Hepatocyte (in vitro differentiated cells): ENCODE measurements at regions not wholly inside any gene's neighbourhood (a gene's known extent, or its start where the extent isn't known, plus 50 kb on each side); places are given as distances from the start of the nearest gene placed in this dataset.
"Not testable (repeated sequence)": the region's sequence is repeated elsewhere in the genome, so short reads cannot be mapped to it uniquely, and the experiment has no call there.

Experiments used
- DNase-seq: peaks from one replicate; pipeline ENCODE4 v3.0.0-alpha.2; 2016; ENCODE audit warnings: low spot score
- H2AFZ ChIP-seq: fragments of 200-600 bp; sonication (generic); 2 replicates; pipeline ENCODE4 v1.6.0; 2016; ENCODE audit warnings: antibody characterized with exemption, mild to moderate bottlenecking
- H3K27ac ChIP-seq: fragments of 200-600 bp; sonication (generic); 2 replicates; pipeline ENCODE4 v1.5.1; 2016; ENCODE audit warnings: mild to moderate bottlenecking
- H3K27me3 ChIP-seq: fragments of 200-600 bp; sonication (generic); 2 replicates; pipeline ENCODE4 v1.6.1; 2016
- H3K36me3 ChIP-seq: fragments of 200-600 bp; sonication (generic); replicated peaks from 2 replicates; pipeline ENCODE4 v1.5.1; 2016; ENCODE audit warnings: low read depth; ENCODE audit not compliant: insufficient read depth
- H3K4me1 ChIP-seq: fragments of 200-600 bp; sonication (generic); 2 replicates; pipeline ENCODE4 v1.5.1; 2016; ENCODE audit warnings: mild to moderate bottlenecking, moderate library complexity; ENCODE audit not compliant: insufficient read depth
- H3K4me2 ChIP-seq: fragments of 200-600 bp; sonication (generic); 2 replicates; pipeline ENCODE4 v1.6.0; 2016
- H3K4me3 ChIP-seq: fragments of 200-600 bp; sonication (generic); 2 replicates; pipeline ENCODE4 v1.5.1; 2016; ENCODE audit warnings: mild to moderate bottlenecking
- H3K79me2 ChIP-seq: fragments of 200-600 bp; sonication (generic); 2 replicates; pipeline ENCODE4 v1.6.0; 2017; ENCODE audit warnings: mild to moderate bottlenecking
- H3K9me2 ChIP-seq: fragments of 200-600 bp; sonication (generic); replicated peaks from 2 replicates; pipeline ENCODE4 v1.6.0; 2017; ENCODE audit warnings: mild to moderate bottlenecking; ENCODE audit not compliant: insufficient read depth
- H3K9me3 ChIP-seq: fragments of 200-600 bp; sonication (generic); 2 replicates; pipeline ENCODE4 v1.5.1; 2016; ENCODE audit warnings: low read depth, mild to moderate bottlenecking
- H4K20me1 ChIP-seq: fragments of 200-600 bp; sonication (generic); 2 replicates; pipeline ENCODE4 v1.6.0; 2016; ENCODE audit warnings: mild to moderate bottlenecking; ENCODE audit not compliant: insufficient read depth, poor library complexity, severe bottlenecking
- CTCF ChIP-seq: fragments of 200-600 bp; sonication (generic); IDR thresholded peaks from 2 replicates; pipeline ENCODE4 v1.5.1; 2016; ENCODE audit warnings: antibody characterized with exemption, mild to moderate bottlenecking; ENCODE audit not compliant: poor library complexity
- EZH2 ChIP-seq: fragments of 200-600 bp; sonication (generic); IDR thresholded peaks from 2 replicates; pipeline ENCODE4 v1.6.1; 2016; ENCODE audit warnings: antibody characterized with exemption, mild to moderate bottlenecking, borderline replicate concordance
- EZH2phosphoT487 ChIP-seq: fragments of 200-600 bp; sonication (generic); IDR thresholded peaks from one replicate; pipeline ENCODE4 v1.6.1; 2018; ENCODE audit warnings: antibody characterized with exemption, mild to moderate bottlenecking, low read depth, moderate library complexity; ENCODE audit not compliant: unreplicated experiment, severe bottlenecking
- WGBS: methylation state at CpG from one replicate; pipeline ENCODE4 v1.1.6; 2016; ENCODE audit warnings: low lambda C conversion rate; ENCODE audit errors: missing lambda C conversion rate; 5-methylcytosine and 5-hydroxymethylcytosine counted together

- peaks cover 4% of the 10 kb centered on the region for H3K4me1 ChIP-seq
- no peaks in the 10 kb centered on the region for H3K27me3 ChIP-seq
- no peaks in the 10 kb centered on the region for H3K36me3 ChIP-seq
- TF ChIP-seq EZH2 (no peak), EZH2phosphoT487 (no peak), CTCF (no peak)
- no peak overlapping the region for H3K4me3 ChIP-seq
- H3K27ac ChIP-seq: no peak overlapping the region
- no peaks in the 10 kb centered on the region for H3K9me3 ChIP-seq
- no peak for DNase-seq
- 80% methylated on average over 2 of the region's 2 CpGs for WGBS
- no peaks in the 10 kb centered on the region for H3K79me2 ChIP-seq
- H4K20me1 ChIP-seq: no peaks in the 10 kb centered on the region
- H3K4me2 ChIP-seq: no peak overlapping the region
- H2AFZ ChIP-seq: no peak overlapping the region
- H3K9me2 ChIP-seq: no peaks in the 10 kb centered on the region
Observed at GRCh38 chr3:20558161-20558560, 372.2 kb upstream of the SGO1 start.

- peaks cover 4% of the 10 kb centered on the region for H3K4me1 ChIP-seq
- no peak overlapping the region for H3K4me2 ChIP-seq
- no peaks in the 10 kb centered on the region for H3K9me3 ChIP-seq
- H2AFZ ChIP-seq: no peak overlapping the region
- no peak for TF ChIP-seq CTCF
- TF ChIP-seq EZH2phosphoT487: no peak
- no peak for TF ChIP-seq EZH2
- no peaks in the 10 kb centered on the region for H4K20me1 ChIP-seq
- DNase-seq: no peak
- no peak overlapping the region for H3K27ac ChIP-seq
- H3K79me2 ChIP-seq: no peaks in the 10 kb centered on the region
- no peaks in the 10 kb centered on the region for H3K9me2 ChIP-seq
- no peaks in the 10 kb centered on the region for H3K27me3 ChIP-seq
- no peak overlapping the region for H3K4me3 ChIP-seq
- no peaks in the 10 kb centered on the region for H3K36me3 ChIP-seq
- 87% methylated on average over 4 of the region's 4 CpGs for WGBS
Observed at GRCh38 chr3:20556661-20557060, 370.7 kb upstream of the SGO1 start.

- Histone ChIP-seq H4K20me1 (no peaks in the 10 kb centered on the region), H2AFZ (no peak overlapping the region), H3K9me3 (no peaks in the 10 kb centered on the region), H3K4me3 (no peak overlapping the region), H3K79me2 (no peaks in the 10 kb centered on the region), H3K4me2 (no peak overlapping the region), H3K4me1 (no peaks in the 10 kb centered on the region), H3K27me3 (no peaks in the 10 kb centered on the region), H3K27ac (no peak overlapping the region), H3K9me2 (no peaks in the 10 kb centered on the region), H3K36me3 (no peaks in the 10 kb centered on the region)
- no peak for DNase-seq
- 97% methylated on average over 16 of the region's 16 CpGs for WGBS
- TF ChIP-seq EZH2: no peak
- TF ChIP-seq EZH2phosphoT487: no peak
- TF ChIP-seq CTCF: no peak
Observed at GRCh38 chr3:20552605-20553275, 366.7 kb upstream of the SGO1 start.

- H3K4me1 ChIP-seq, H3K9me2 ChIP-seq, H2AFZ ChIP-seq, H3K36me3 ChIP-seq, DNase-seq, H3K27me3 ChIP-seq, H3K4me3 ChIP-seq, H3K4me2 ChIP-seq, H3K9me3 ChIP-seq, H3K79me2 ChIP-seq, H4K20me1 ChIP-seq: not testable (repeated sequence)
- 80% methylated on average over 12 of the region's 35 CpGs for WGBS
- peak overlapping the region; percentile 29 for H3K27ac ChIP-seq
Observed at GRCh38 chr3:20547361-20548269, 361.6 kb upstream of the SGO1 start.
